WI38 (cell line): ENCODE measurements at regions not wholly inside any gene's neighbourhood (a gene's known extent, or its start where the extent isn't known, plus 50 kb on each side); places are given as distances from the start of the nearest gene placed in this dataset.

Experiments
- H3K4me3 ChIP-seq: 2 replicates; pipeline ENCODE4 v1.5.1; 2011; ENCODE audit warnings: low read depth, mild to moderate bottlenecking, control low read depth, low read length
- CTCF ChIP-seq: IDR thresholded peaks from 2 replicates; pipeline ENCODE4 v1.5.1; 2012; ENCODE audit warnings: low read depth, mild to moderate bottlenecking, control low read depth, low read length

- no peak overlapping the region for H3K4me3 ChIP-seq
- no peak for TF ChIP-seq CTCF
Observed at GRCh38 chr12:115466076-115466475, 782.1 kb upstream of the TBX3 start.

- TF ChIP-seq CTCF, result no peak
- no peak overlapping the region for H3K4me3 ChIP-seq
Observed at GRCh38 chr12:115464661-115465060, 780.7 kb upstream of the TBX3 start.

GRCh38 chr12:115464111-115464581, 780.2 kb upstream of the TBX3 start:
- no peak for TF ChIP-seq CTCF

GRCh38 chr12:115461401-115461800, 777.4 kb upstream of the TBX3 start:
- H3K4me3 ChIP-seq, result no peak overlapping the region
- no peak for TF ChIP-seq CTCF

More at GRCh38 chr12:115464111-115464581, 780.2 kb upstream of the TBX3 start:
- no peak overlapping the region for H3K4me3 ChIP-seq

GRCh38 chr12:115457798-115458197, 773.8 kb upstream of the TBX3 start:
- H3K4me3 ChIP-seq, result no peak overlapping the region
- TF ChIP-seq CTCF, result no peak

GRCh38 chr12:115456946-115457689, 773.1 kb upstream of the TBX3 start:
- no peak overlapping the region for H3K4me3 ChIP-seq
- no peak for TF ChIP-seq CTCF

- no peak overlapping the region for H3K4me3 ChIP-seq
- no peak for TF ChIP-seq CTCF
Observed at GRCh38 chr12:115455268-115455681, 771.3 kb upstream of the TBX3 start.
